Motor neuron (in vitro differentiated cells): ENCODE measurements at regions not wholly inside any gene's neighbourhood (a gene's known extent, or its start where the extent isn't known, plus 50 kb on each side); places are given as distances from the start of the nearest gene placed in this dataset.

Experiments
- ATAC-seq, 8 experiments: fragments of 200-7000 bp; cut with Tn5 transposase; replicated peaks in 6 of 8; 2 replicates each; pipeline ENCODE4 v1.8.0; 2021; ENCODE audit warnings: mild to moderate bottlenecking in 8 of 8, moderate library complexity in 8 of 8
- H3K27ac ChIP-seq, 2 donors: fragments of 250-450 bp; sonication (Bioruptor Pico); 2 replicates each; pipeline ENCODE4 v1.9.0; 2021; ENCODE audit warnings: antibody characterized with exemption in 2 of 2, mild to moderate bottlenecking in 2 of 2, moderate library complexity in 1 of 2
- H3K4me1 ChIP-seq, 2 donors: fragments of 250-450 bp; sonication (Bioruptor Pico); replicated peaks in 1 of 2; 2 replicates each; pipeline ENCODE4 v1.6.1; 2021; ENCODE audit warnings: antibody characterized with exemption in 2 of 2, mild to moderate bottlenecking in 2 of 2, moderate library complexity in 1 of 2
- H3K4me3 ChIP-seq, 5 donors: fragments of 250-450 bp; sonication (Bioruptor Pico); 2 replicates each; pipeline ENCODE4 v1.9.0; 2021; ENCODE audit warnings: antibody characterized with exemption in 5 of 5, mild to moderate bottlenecking in 5 of 5, moderate library complexity in 4 of 5
- WGBS, 10 experiments: fragments of 450-650 bp; shearing (Covaris generic); methylation state at CpG; one replicate each; pipeline ENCODE4 v1.0.0; 2022; 5-methylcytosine and 5-hydroxymethylcytosine counted together
- in situ Hi-C, 9 experiments: fragments of 400-800 bp; cut with MboI; loops; one replicate each; pipeline ENCODE4 v1.15.0; 2021; ENCODE audit warnings: low sequenced_read_pairs in 9 of 9, low pct_unique_long_range_greater_than_20kb in 2 of 9; ENCODE audit not compliant: unreplicated experiment in 9 of 9

GRCh38 chr17:13973960-13974651 lies 95.2 kb upstream of the COX10 start:
- H3K4me3 ChIP-seq: no peak overlapping the region
- H3K27ac ChIP-seq: no peak overlapping the region
- in situ Hi-C loops: no loop called here
- peak in 7 of 8 experiments; percentile 37 to 88 (median 56) for ATAC-seq
- 22 to 100% (median 70%) methylated on average over 1 to 7 of the region's 9 CpGs; no CpG with 5 or more reads in 2 of the 10 experiments for WGBS, 10 experiments
- H3K4me1 ChIP-seq: peaks cover 10 to 28% of the 10 kb centered on the region in 2 donors

GRCh38 chr17:13977837-13978236 lies 91.5 kb upstream of the COX10 start:
- no peak overlapping the region for H3K4me3 ChIP-seq
- peak overlapping the region in 1 of 2 donors; percentile 63 for H3K27ac ChIP-seq
- in situ Hi-C loops: no loop called here
- peak in 1 of 8 experiments; percentile 44 for ATAC-seq
- H3K4me1 ChIP-seq: peaks cover 10 to 28% of the 10 kb centered on the region in 2 donors
- 80 to 100% (median 85%) methylated on average over 1 of the region's 1 CpG; no CpG with 5 or more reads in 4 of the 10 experiments for WGBS, 10 experiments

GRCh38 chr17:13978478-13978877 lies 90.8 kb upstream of the COX10 start:
- in situ Hi-C loops: no loop called here
- ATAC-seq: no peak
- 67 to 100% (median 100%) methylated on average over 1 of the region's 1 CpG; no CpG with 5 or more reads in 3 of the 10 experiments for WGBS, 10 experiments
- no peak overlapping the region for H3K4me3 ChIP-seq
- H3K27ac ChIP-seq: no peak overlapping the region
- H3K4me1 ChIP-seq: peaks cover 10 to 28% of the 10 kb centered on the region in 2 donors

- H3K27ac ChIP-seq: no peak overlapping the region
- peaks cover 0 to 30% of the 10 kb centered on the region in 2 donors for H3K4me1 ChIP-seq
- H3K4me3 ChIP-seq: no peak overlapping the region
- in situ Hi-C loops: no loop called here
- WGBS, 10 experiments: 32 to 100% (median 47%) methylated on average over 1 to 3 of the region's 3 CpGs; no CpG with 5 or more reads in 4 of the 10 experiments
- no peak for ATAC-seq
These were observed 87.4 kb upstream of the COX10 start for GRCh38 chr17:13981881-13982280.

GRCh38 chr17:13984956-13985355 lies 84.3 kb upstream of the COX10 start:
- in situ Hi-C loops: no loop called here
- ATAC-seq: no peak
- Histone ChIP-seq H3K4me3 (no peak overlapping the region), H3K27ac (no peak overlapping the region), H3K4me1 (peaks cover 0 to 24% of the 10 kb centered on the region in 2 donors)
- WGBS, 10 experiments: 56 to 100% (median 90%) methylated on average over 1 to 5 of the region's 6 CpGs; no CpG with 5 or more reads in 3 of the 10 experiments

- ATAC-seq: no peak
- H3K4me1 ChIP-seq: peaks cover 0 to 24% of the 10 kb centered on the region in 2 donors
- 85 to 100% (median 97%) methylated on average over 1 to 4 of the region's 4 CpGs; no CpG with 5 or more reads in 4 of the 10 experiments for WGBS, 10 experiments
- no peak overlapping the region for H3K27ac ChIP-seq
- no peak overlapping the region for H3K4me3 ChIP-seq
- in situ Hi-C loops: no loop called here
These were observed 82.4 kb upstream of the COX10 start for GRCh38 chr17:13986855-13987254.

GRCh38 chr17:13989138-13989537 lies 80.2 kb upstream of the COX10 start:
- H3K27ac ChIP-seq: no peak overlapping the region
- in situ Hi-C loops: no loop called here
- peaks cover 0 to 26% of the 10 kb centered on the region in 2 donors for H3K4me1 ChIP-seq
- no peak overlapping the region for H3K4me3 ChIP-seq
- ATAC-seq: peak in 2 of 8 experiments; percentile 42 to 50
- WGBS, 10 experiments: 77 to 100% (median 84%) methylated on average over 1 to 4 of the region's 4 CpGs; no CpG with 5 or more reads in 1 of the 10 experiments

GRCh38 chr17:13993106-13993505 lies 76.2 kb upstream of the COX10 start:
- 64 to 100% (median 92%) methylated on average over 2 to 6 of the region's 6 CpGs; no CpG with 5 or more reads in 1 of the 10 experiments for WGBS, 10 experiments
- H3K27ac ChIP-seq: no peak overlapping the region
- in situ Hi-C loops: no loop called here
- H3K4me1 ChIP-seq: peaks cover 18 to 42% of the 10 kb centered on the region in 2 donors
- ATAC-seq: no peak
- H3K4me3 ChIP-seq: no peak overlapping the region

GRCh38 chr17:13994050-13994449 lies 75.3 kb upstream of the COX10 start:
- in situ Hi-C loops: no loop called here
- 83 to 100% (median 100%) methylated on average over 1 to 5 of the region's 6 CpGs; no CpG with 5 or more reads in 3 of the 10 experiments for WGBS, 10 experiments
- no peak overlapping the region for H3K4me3 ChIP-seq
- H3K27ac ChIP-seq: no peak overlapping the region
- ATAC-seq: no peak
- peaks cover 18 to 39% of the 10 kb centered on the region in 2 donors for H3K4me1 ChIP-seq

GRCh38 chr17:13995856-13996271 lies 73.4 kb upstream of the COX10 start:
- ATAC-seq: peak in 7 of 8 experiments; percentile 36 to 94 (median 91)
- Histone ChIP-seq H3K4me1 (peaks cover 18 to 33% of the 10 kb centered on the region in 2 donors), H3K4me3 (no peak overlapping the region), H3K27ac (peak overlapping the region in 1 of 2 donors; percentile 67)
- in situ Hi-C loops: no loop called here
- WGBS, 10 experiments: 7 to 60% (median 37%) methylated on average over 1 to 4 of the region's 4 CpGs; no CpG with 5 or more reads in 1 of the 10 experiments

- WGBS, 10 experiments: 13 to 80% (median 56%) methylated on average over 1 to 7 of the region's 7 CpGs; no CpG with 5 or more reads in 1 of the 10 experiments
- ATAC-seq: no peak
- Histone ChIP-seq H3K4me1 (peaks cover 18 to 33% of the 10 kb centered on the region in 2 donors), H3K4me3 (no peak overlapping the region), H3K27ac (peak overlapping the region in 1 of 2 donors; percentile 67)
- in situ Hi-C loops: no loop called here
These were observed 73.0 kb upstream of the COX10 start for GRCh38 chr17:13996276-13996675.

GRCh38 chr17:13996748-13997147 lies 72.6 kb upstream of the COX10 start:
- in situ Hi-C loops: no loop called here
- peak overlapping the region; percentile 4 to 67 for H3K27ac ChIP-seq
- ATAC-seq: no peak
- WGBS, 10 experiments: 42 to 100% (median 71%) methylated on average over 1 to 2 of the region's 3 CpGs; no CpG with 5 or more reads in 1 of the 10 experiments
- peaks cover 18 to 33% of the 10 kb centered on the region in 2 donors for H3K4me1 ChIP-seq
- H3K4me3 ChIP-seq: no peak overlapping the region

- in situ Hi-C loops: no loop called here
These were observed 64.2 kb upstream of the COX10 start for GRCh38 chr17:14004927-14005620.

More at GRCh38 chr17:14004927-14005620, 64.2 kb upstream of the COX10 start:
- Histone ChIP-seq H3K4me1 (no peaks in the 10 kb centered on the region), H3K27ac (no peak overlapping the region), H3K4me3 (no peak overlapping the region)
- WGBS, 10 experiments: 52 to 100% (median 85%) methylated on average over 1 to 2 of the region's 2 CpGs; no CpG with 5 or more reads in 1 of the 10 experiments
- ATAC-seq: peak in 3 of 8 experiments; percentile 48 to 91 (median 81)
